ENCODE measurements at regions not wholly inside any gene's neighbourhood (a gene's known extent, or its start where the extent isn't known, plus 50 kb on each side); places are given as distances from the start of the nearest gene placed in this dataset.

- TF ChIP-seq, protein P1, sequence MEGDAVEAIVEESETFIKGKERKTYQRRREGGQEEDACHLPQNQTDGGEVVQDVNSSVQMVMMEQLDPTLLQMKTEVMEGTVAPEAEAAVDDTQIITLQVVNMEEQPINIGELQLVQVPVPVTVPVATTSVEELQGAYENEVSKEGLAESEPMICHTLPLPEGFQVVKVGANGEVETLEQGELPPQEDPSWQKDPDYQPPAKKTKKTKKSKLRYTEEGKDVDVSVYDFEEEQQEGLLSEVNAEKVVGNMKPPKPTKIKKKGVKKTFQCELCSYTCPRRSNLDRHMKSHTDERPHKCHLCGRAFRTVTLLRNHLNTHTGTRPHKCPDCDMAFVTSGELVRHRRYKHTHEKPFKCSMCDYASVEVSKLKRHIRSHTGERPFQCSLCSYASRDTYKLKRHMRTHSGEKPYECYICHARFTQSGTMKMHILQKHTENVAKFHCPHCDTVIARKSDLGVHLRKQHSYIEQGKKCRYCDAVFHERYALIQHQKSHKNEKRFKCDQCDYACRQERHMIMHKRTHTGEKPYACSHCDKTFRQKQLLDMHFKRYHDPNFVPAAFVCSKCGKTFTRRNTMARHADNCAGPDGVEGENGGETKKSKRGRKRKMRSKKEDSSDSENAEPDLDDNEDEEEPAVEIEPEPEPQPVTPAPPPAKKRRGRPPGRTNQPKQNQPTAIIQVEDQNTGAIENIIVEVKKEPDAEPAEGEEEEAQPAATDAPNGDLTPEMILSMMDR (IDR thresholded peaks at IDR 0.05), result no peak
- DNase-seq, result no peak
- Histone ChIP-seq H3K9me3 (no peaks in the 10 kb centered on the region), H3K36me3 (no peaks in the 10 kb centered on the region), H3K4me3 (no peak overlapping the region), H3K27me3 (no peaks in the 10 kb centered on the region), H3K27ac (no peak overlapping the region), H3K4me1 (peaks cover 0 to 17% (median 2%) of the 10 kb centered on the region in 4 donors)
- intact Hi-C loops (cut with DNase I; ENCODE audit: low total_unique reads), result no loop called here
Measured at GRCh38 chr7:17506596-17506995, 208.1 kb downstream of the AHR start.

- H3K4me3 ChIP-seq, result no peak overlapping the region
- H3K36me3 ChIP-seq, result no peaks in the 10 kb centered on the region
- H3K27me3 ChIP-seq, result no peaks in the 10 kb centered on the region
- no peak for DNase-seq
- H3K4me1 ChIP-seq, result peaks cover 0 to 14% (median 0%) of the 10 kb centered on the region in 4 donors
- intact Hi-C loops (cut with DNase I; ENCODE audit: low total_unique reads), result no loop called here
- H3K9me3 ChIP-seq, result no peaks in the 10 kb centered on the region
- TF ChIP-seq, protein P1 (IDR thresholded peaks at IDR 0.05), result no peak
- no peak overlapping the region for H3K27ac ChIP-seq
Measured at GRCh38 chr7:17507717-17508116, 209.3 kb downstream of the AHR start.

- H3K27me3 ChIP-seq, result no peaks in the 10 kb centered on the region
- H3K9me3 ChIP-seq, result no peaks in the 10 kb centered on the region
- peaks cover 0 to 9% (median 0%) of the 10 kb centered on the region in 4 donors for H3K4me1 ChIP-seq
- no peak overlapping the region for H3K27ac ChIP-seq
- no peak for DNase-seq
- no peak overlapping the region for H3K4me3 ChIP-seq
- no peaks in the 10 kb centered on the region for H3K36me3 ChIP-seq
- TF ChIP-seq, protein P1 (IDR thresholded peaks at IDR 0.05), result no peak
- intact Hi-C loops (cut with DNase I; ENCODE audit: low total_unique reads), result no loop called here
Measured at GRCh38 chr7:17512181-17512675, 213.8 kb downstream of the AHR start.

DNA sequence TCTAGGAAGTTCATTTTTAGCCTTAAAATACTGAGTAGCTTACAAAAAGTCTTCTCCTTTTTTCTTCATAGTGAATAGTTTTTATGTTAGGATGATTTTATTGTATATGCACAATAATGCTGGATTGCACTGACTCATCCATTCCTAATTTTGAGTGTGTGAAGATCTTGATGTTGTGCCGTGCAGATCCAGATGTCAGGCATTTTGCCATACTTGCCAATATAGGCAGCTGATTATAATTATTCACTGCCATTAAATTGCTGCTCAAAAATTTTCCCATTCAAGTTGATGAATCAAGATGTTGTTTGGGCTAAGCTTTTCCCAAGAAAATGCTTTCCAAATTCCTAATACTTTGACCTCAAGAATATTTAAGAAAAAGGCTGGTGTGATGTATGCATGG lies 218.3 kb downstream of the AHR start:
- intact Hi-C loops (cut with DNase I; ENCODE audit: low total_unique reads), result no loop called here
- TF ChIP-seq, protein P1 (IDR thresholded peaks at IDR 0.05), result no peak
- Histone ChIP-seq H3K36me3 (no peaks in the 10 kb centered on the region), H3K27me3 (no peaks in the 10 kb centered on the region), H3K4me1 (peaks cover 0 to 19% (median 4%) of the 10 kb centered on the region in 4 donors), H3K27ac (no peak overlapping the region), H3K9me3 (no peaks in the 10 kb centered on the region), H3K4me3 (no peak overlapping the region)
- no peak for DNase-seq

DNA sequence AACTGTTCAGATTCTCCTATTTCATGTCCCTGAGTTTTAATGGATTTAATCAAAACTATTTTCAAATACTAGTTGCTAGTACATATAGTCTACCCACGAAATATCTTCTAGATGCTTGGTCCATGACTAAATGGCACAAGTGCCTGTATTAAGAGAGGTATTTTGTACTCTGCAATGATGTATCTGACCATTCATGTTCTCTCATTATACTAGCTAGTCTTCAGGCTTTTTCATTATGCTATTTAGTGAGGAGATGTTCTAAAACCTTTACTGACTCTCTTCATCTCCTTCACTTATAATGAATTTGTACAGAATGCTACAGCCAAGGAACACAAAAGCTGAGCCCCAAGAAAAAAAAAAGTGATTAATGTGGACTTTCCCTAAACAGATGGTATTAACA lies 222.5 kb downstream of the AHR start:
- intact Hi-C loops (cut with DNase I; ENCODE audit: low total_unique reads), result no loop called here

More for the DNA sequence above, 222.5 kb downstream of the AHR start:
- no peaks in the 10 kb centered on the region for H3K9me3 ChIP-seq
- H3K27me3 ChIP-seq, result no peaks in the 10 kb centered on the region
- no peaks in the 10 kb centered on the region for H3K36me3 ChIP-seq
- TF ChIP-seq, protein P1 (IDR thresholded peaks at IDR 0.05), result no peak
- no peak for DNase-seq
- no peak overlapping the region for H3K4me3 ChIP-seq
- peak overlapping the region; percentile 53 to 58 for H3K27ac ChIP-seq
- peaks cover 0 to 38% (median 9%) of the 10 kb centered on the region in 4 donors for H3K4me1 ChIP-seq

Measured in tibial artery (tissue), 4 donors.